Activated T-cell treated with anti-CD3 and anti-CD28 coated beads, Interleukin-2, amount 50 U/mL, for 72 hours (primary cell): ENCODE measurements at regions not wholly inside any gene's neighbourhood (a gene's known extent, or its start where the extent isn't known, plus 50 kb on each side); places are given as distances from the start of the nearest gene placed in this dataset.
"Not testable (repeated sequence)": the region's sequence is repeated elsewhere in the genome, so short reads cannot be mapped to it uniquely, and the experiment has no call there.

Experiments
- ATAC-seq, 2 donors: fragments of 150-1000 bp; cut with Tn5 transposase; replicated peaks in 1 of 2; 2 replicates each; pipeline ENCODE4 v1.10.0; 2021; ENCODE audit warnings: moderate library complexity in 2 of 2, mild to moderate bottlenecking in 1 of 2
- DNase-seq, 2 donors: peaks; one replicate each; pipeline ENCODE4 v3.0.0; 2021 to 2022; ENCODE audit warnings: mixed read lengths in 1 of 2
- H3K27ac Mint-ChIP-seq: one replicate; pipeline ENCODE4 v1.8.0; 2022; ENCODE audit warnings: mild to moderate bottlenecking, moderate library complexity, mixed read lengths
- H3K27me3 Mint-ChIP-seq: one replicate; pipeline ENCODE4 v1.8.0; 2022; ENCODE audit warnings: low read depth, mixed read lengths
- H3K36me3 Mint-ChIP-seq, 2 donors: one replicate each; pipeline ENCODE4 v1.8.0; 2022; ENCODE audit warnings: mixed read lengths in 2 of 2, mild to moderate bottlenecking in 1 of 2; ENCODE audit not compliant: insufficient read depth in 2 of 2
- H3K4me1 Mint-ChIP-seq: one replicate; pipeline ENCODE4 v1.8.0; 2022; ENCODE audit warnings: low read depth, mixed read lengths
- H3K4me3 Mint-ChIP-seq, 2 donors: one replicate each; pipeline ENCODE4 v1.8.0; 2022; ENCODE audit warnings: mild to moderate bottlenecking in 2 of 2, mixed read lengths in 2 of 2, moderate library complexity in 2 of 2
- H3K9me3 Mint-ChIP-seq, 2 donors: one replicate each; pipeline ENCODE4 v1.8.0; 2022; ENCODE audit warnings: mixed read lengths in 2 of 2

- Mint-ChIP-seq H3K27me3 (no peaks in the 10 kb centered on the region), H3K4me1 (peaks cover 26% of the 10 kb centered on the region), H3K4me3 (no peak overlapping the region), H3K27ac (no peak overlapping the region), H3K36me3 (no peaks in the 10 kb centered on the region), H3K9me3 (no peaks in the 10 kb centered on the region)
- DNase-seq = no peak
- ATAC-seq = no peak
Observed at GRCh38 chr10:32146166-32146565, 89.9 kb upstream of the KIF5B start.

- Mint-ChIP-seq H3K27ac (no peak overlapping the region), H3K4me3 (no peak overlapping the region), H3K9me3 (no peaks in the 10 kb centered on the region), H3K36me3 (no peaks in the 10 kb centered on the region), H3K27me3 (no peaks in the 10 kb centered on the region), H3K4me1 (peaks cover 15% of the 10 kb centered on the region)
- ATAC-seq = no peak
- DNase-seq = no peak
Observed at GRCh38 chr10:32144817-32145688, 88.8 kb upstream of the KIF5B start.

GRCh38 chr10:32143302-32143847 lies 87.2 kb upstream of the KIF5B start:
- no peak for ATAC-seq

GRCh38 chr10:32142646-32143045 lies 86.4 kb upstream of the KIF5B start:
- H3K27me3 Mint-ChIP-seq = no peaks in the 10 kb centered on the region
- H3K27ac Mint-ChIP-seq = no peak overlapping the region
- H3K4me3 Mint-ChIP-seq = no peak overlapping the region

More at GRCh38 chr10:32143302-32143847, 87.2 kb upstream of the KIF5B start:
- no peak overlapping the region for H3K27ac Mint-ChIP-seq
- H3K4me1 Mint-ChIP-seq = no peaks in the 10 kb centered on the region
- no peak overlapping the region for H3K4me3 Mint-ChIP-seq
- H3K9me3 Mint-ChIP-seq = no peaks in the 10 kb centered on the region
- DNase-seq = no peak
- no peaks in the 10 kb centered on the region for H3K36me3 Mint-ChIP-seq
- no peaks in the 10 kb centered on the region for H3K27me3 Mint-ChIP-seq

GRCh38 chr10:32141018-32141807 lies 85.0 kb upstream of the KIF5B start:
- H3K9me3 Mint-ChIP-seq = no peaks in the 10 kb centered on the region
- no peak for ATAC-seq
- no peaks in the 10 kb centered on the region for H3K4me1 Mint-ChIP-seq

More at GRCh38 chr10:32142646-32143045, 86.4 kb upstream of the KIF5B start:
- Mint-ChIP-seq H3K36me3 (no peaks in the 10 kb centered on the region), H3K9me3 (no peaks in the 10 kb centered on the region), H3K4me1 (no peaks in the 10 kb centered on the region)
- no peak for ATAC-seq
- no peak for DNase-seq

GRCh38 chr10:32140403-32140802 lies 84.2 kb upstream of the KIF5B start:
- ATAC-seq (no peak), DNase-seq (no peak)
- Mint-ChIP-seq H3K27ac (no peak overlapping the region), H3K4me1 (no peaks in the 10 kb centered on the region), H3K9me3 (no peaks in the 10 kb centered on the region), H3K36me3 (no peaks in the 10 kb centered on the region), H3K4me3 (no peak overlapping the region), H3K27me3 (no peaks in the 10 kb centered on the region)

More at GRCh38 chr10:32141018-32141807, 85.0 kb upstream of the KIF5B start:
- no peak for DNase-seq
- H3K27me3 Mint-ChIP-seq = no peaks in the 10 kb centered on the region
- H3K36me3 Mint-ChIP-seq = no peaks in the 10 kb centered on the region
- no peak overlapping the region for H3K27ac Mint-ChIP-seq
- H3K4me3 Mint-ChIP-seq = no peak overlapping the region

- Mint-ChIP-seq H3K36me3 (no peaks in the 10 kb centered on the region), H3K9me3 (no peaks in the 10 kb centered on the region), H3K4me3 (no peak overlapping the region), H3K27me3 (no peaks in the 10 kb centered on the region), H3K4me1 (no peaks in the 10 kb centered on the region), H3K27ac (no peak overlapping the region)
- DNase-seq (peak in 1 of 2 donors; percentile 12), ATAC-seq (peak; percentile 39 to 65)
Observed at GRCh38 chr10:32139223-32140073, 83.2 kb upstream of the KIF5B start.

GRCh38 chr10:32136927-32137326 lies 80.7 kb upstream of the KIF5B start:
- H3K27ac Mint-ChIP-seq, H3K4me1 Mint-ChIP-seq, H3K9me3 Mint-ChIP-seq, H3K4me3 Mint-ChIP-seq, DNase-seq, H3K27me3 Mint-ChIP-seq, ATAC-seq, H3K36me3 Mint-ChIP-seq: not testable (repeated sequence)

GRCh38 chr10:32135796-32136195 lies 79.6 kb upstream of the KIF5B start:
- not testable (repeated sequence) for H3K4me3 Mint-ChIP-seq, H3K27me3 Mint-ChIP-seq, DNase-seq, H3K36me3 Mint-ChIP-seq, H3K9me3 Mint-ChIP-seq, H3K27ac Mint-ChIP-seq, ATAC-seq
- H3K4me1 Mint-ChIP-seq = peaks cover 11% of the 10 kb centered on the region

- Mint-ChIP-seq H3K4me3 (no peak overlapping the region), H3K27ac (no peak overlapping the region), H3K27me3 (no peaks in the 10 kb centered on the region), H3K4me1 (peaks cover 11% of the 10 kb centered on the region), H3K36me3 (no peaks in the 10 kb centered on the region), H3K9me3 (no peaks in the 10 kb centered on the region)
- DNase-seq (no peak), ATAC-seq (no peak)
Observed at GRCh38 chr10:32132357-32132946, 76.2 kb upstream of the KIF5B start.

- peaks cover 11% of the 10 kb centered on the region for H3K4me1 Mint-ChIP-seq
- H3K36me3 Mint-ChIP-seq = no peaks in the 10 kb centered on the region
- ATAC-seq (no peak), DNase-seq (no peak)
- no peak overlapping the region for H3K27ac Mint-ChIP-seq
- H3K9me3 Mint-ChIP-seq = no peaks in the 10 kb centered on the region
- no peaks in the 10 kb centered on the region for H3K27me3 Mint-ChIP-seq
- H3K4me3 Mint-ChIP-seq = no peak overlapping the region
Observed at GRCh38 chr10:32131388-32131787, 75.2 kb upstream of the KIF5B start.

GRCh38 chr10:32130788-32131187 lies 74.6 kb upstream of the KIF5B start:
- ATAC-seq = no peak

More at GRCh38 chr10:32130788-32131187, 74.6 kb upstream of the KIF5B start:
- Mint-ChIP-seq H3K27me3 (no peaks in the 10 kb centered on the region), H3K27ac (no peak overlapping the region), H3K4me1 (peaks cover 11% of the 10 kb centered on the region), H3K36me3 (no peaks in the 10 kb centered on the region), H3K9me3 (no peaks in the 10 kb centered on the region), H3K4me3 (no peak overlapping the region)
- DNase-seq = no peak
